Neutrophil (primary cell): ENCODE measurements at regions not wholly inside any gene's neighbourhood (a gene's known extent, or its start where the extent isn't known, plus 50 kb on each side); places are given as distances from the start of the nearest gene placed in this dataset.
"Not testable (repeated sequence)": the region's sequence is repeated elsewhere in the genome, so short reads cannot be mapped to it uniquely, and the experiment has no call there.

Experiments used
- H3K27ac ChIP-seq: fragments of 200-600 bp; sonication (generic); 2 replicates; pipeline ENCODE4 v1.5.1; 2016; ENCODE audit warnings: mild to moderate bottlenecking, moderate library complexity
- H3K27me3 ChIP-seq: fragments of 200-600 bp; sonication (generic); 2 replicates; pipeline ENCODE4 v1.6.0; 2016; ENCODE audit warnings: mild to moderate bottlenecking
- H3K36me3 ChIP-seq: fragments of 200-600 bp; sonication (generic); 2 replicates; pipeline ENCODE4 v1.5.1; 2017
- H3K4me1 ChIP-seq, 2 experiments: fragments of 200-600 bp in 1 of 2; sonication (generic) in 1 of 2; 1 replicate in 1 of 2; 2 replicates in 1 of 2; pipeline versions ENCODE4 v1.5.1 to v1.6.1; 2013 to 2016; ENCODE audit warnings: low read depth in 1 of 2, low read length in 1 of 2, mild to moderate bottlenecking in 1 of 2, moderate library complexity in 1 of 2; ENCODE audit not compliant: control insufficient read depth in 1 of 2, insufficient read depth in 1 of 2
- H3K4me3 ChIP-seq, 2 experiments: fragments of 200-600 bp in 1 of 2; sonication (generic) in 1 of 2; 1 replicate in 1 of 2; 2 replicates in 1 of 2; pipeline ENCODE4 v1.5.1; 2013 to 2016; ENCODE audit warnings: low read depth in 1 of 2, low read length in 1 of 2, mild to moderate bottlenecking in 1 of 2, moderate library complexity in 1 of 2
- H3K9me3 ChIP-seq: fragments of 200-600 bp; sonication (generic); 2 replicates; pipeline ENCODE4 v1.5.1; 2016
- CTCF ChIP-seq: fragments of 200-600 bp; sonication (generic); IDR thresholded peaks from 2 replicates; pipeline ENCODE4 v1.5.1; 2016; ENCODE audit warnings: antibody characterized with exemption

GRCh38 chr3:6066397-6066796 is 794.5 kb upstream of the GRM7 start:
- no peak overlapping the region for H3K27ac ChIP-seq
- H3K4me1 ChIP-seq = no peaks in the 10 kb centered on the region
- no peaks in the 10 kb centered on the region for H3K9me3 ChIP-seq
- no peaks in the 10 kb centered on the region for H3K27me3 ChIP-seq
- no peak for TF ChIP-seq CTCF
- H3K4me3 ChIP-seq = no peak overlapping the region
- H3K36me3 ChIP-seq = no peaks in the 10 kb centered on the region

GRCh38 chr3:6066868-6067578 is 793.9 kb upstream of the GRM7 start:
- not testable (repeated sequence) for H3K9me3 ChIP-seq, H3K27ac ChIP-seq, H3K4me1 ChIP-seq, H3K4me3 ChIP-seq, H3K27me3 ChIP-seq, H3K36me3 ChIP-seq

GRCh38 chr3:6074952-6075351 is 786.0 kb upstream of the GRM7 start:
- H3K27ac ChIP-seq = no peak overlapping the region
- H3K27me3 ChIP-seq = no peaks in the 10 kb centered on the region
- no peaks in the 10 kb centered on the region for H3K36me3 ChIP-seq
- peaks cover 5% of the 10 kb centered on the region for H3K9me3 ChIP-seq
- no peak for TF ChIP-seq CTCF
- H3K4me3 ChIP-seq = no peak overlapping the region
- no peaks in the 10 kb centered on the region for H3K4me1 ChIP-seq

GRCh38 chr3:6078436-6078835 is 782.5 kb upstream of the GRM7 start:
- no peak overlapping the region for H3K4me3 ChIP-seq
- H3K4me1 ChIP-seq = no peaks in the 10 kb centered on the region
- peaks cover 3% of the 10 kb centered on the region for H3K9me3 ChIP-seq
- no peak overlapping the region for H3K27ac ChIP-seq
- H3K36me3 ChIP-seq = no peaks in the 10 kb centered on the region
- TF ChIP-seq CTCF = no peak
- H3K27me3 ChIP-seq = no peaks in the 10 kb centered on the region

GRCh38 chr3:6079011-6079410 is 781.9 kb upstream of the GRM7 start:
- Histone ChIP-seq H3K4me1 (no peaks in the 10 kb centered on the region), H3K27ac (no peak overlapping the region), H3K36me3 (no peaks in the 10 kb centered on the region), H3K27me3 (no peaks in the 10 kb centered on the region), H3K9me3 (peaks cover 3% of the 10 kb centered on the region), H3K4me3 (no peak overlapping the region)
- TF ChIP-seq CTCF = no peak

GRCh38 chr3:6079561-6080179 is 781.2 kb upstream of the GRM7 start:
- no peak overlapping the region for H3K4me3 ChIP-seq
- H3K4me1 ChIP-seq = no peaks in the 10 kb centered on the region
- H3K9me3 ChIP-seq = peaks cover 3% of the 10 kb centered on the region
- H3K27ac ChIP-seq = no peak overlapping the region
- no peaks in the 10 kb centered on the region for H3K27me3 ChIP-seq
- TF ChIP-seq CTCF = no peak
- no peaks in the 10 kb centered on the region for H3K36me3 ChIP-seq
